NCI-H2196 treated with DMSO at 0.1 percent for 48 hours (cell line): ENCODE measurements at regions not wholly inside any gene's neighbourhood (a gene's known extent, or its start where the extent isn't known, plus 50 kb on each side); places are given as distances from the start of the nearest gene placed in this dataset.
"Not testable (repeated sequence)": the region's sequence is repeated elsewhere in the genome, so short reads cannot be mapped to it uniquely, and the experiment has no call there.

ENCODE experiments used
- DNase-seq: peaks from one replicate; lab custom pipeline; 2025; ENCODE audit not compliant: unreplicated experiment; lab: John Stamatoyannopoulos, UW

DNA sequence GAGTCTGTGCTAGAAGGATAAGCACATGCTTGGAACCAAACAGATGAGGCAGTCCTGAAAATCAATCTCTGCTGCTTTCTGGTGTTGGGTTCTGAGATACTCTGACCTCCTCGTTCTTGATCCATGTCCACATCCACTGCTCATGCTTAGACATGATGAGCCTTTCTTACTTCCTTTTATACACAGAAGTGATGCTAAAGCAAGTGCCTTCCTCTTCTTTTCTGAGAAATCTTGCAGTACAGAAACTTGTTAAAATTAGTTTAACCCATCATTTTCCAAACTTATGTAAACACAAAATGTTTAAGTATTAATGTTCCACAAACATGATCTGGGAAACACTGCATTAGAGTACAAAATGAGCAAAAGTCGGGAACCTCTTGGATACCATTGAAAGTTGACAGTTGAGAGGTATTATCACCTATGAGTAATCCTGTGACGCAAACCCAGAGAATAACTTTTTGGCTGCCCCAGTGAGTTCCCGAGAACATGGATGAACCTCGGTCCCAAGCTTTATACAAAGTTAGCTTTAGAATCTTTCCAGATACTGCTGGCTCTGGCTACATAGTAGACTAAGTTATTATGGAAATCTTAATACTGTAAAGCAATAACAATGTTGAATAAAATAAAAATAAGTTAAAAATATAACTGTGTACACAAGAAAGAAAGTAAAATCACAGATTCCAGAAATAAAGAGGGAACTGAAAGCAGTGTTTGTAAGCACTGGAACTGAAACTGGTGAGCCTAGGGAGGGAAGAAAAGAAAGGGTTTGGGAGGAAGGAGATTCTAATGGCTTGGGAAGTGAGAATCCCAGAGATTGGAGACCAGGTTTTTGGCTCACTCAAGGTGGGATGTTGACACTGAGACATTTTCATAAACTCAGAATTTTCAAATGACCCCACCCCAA lies 429.3 kb upstream of the RUNX1 start:
- no peak for DNase-seq

DNA sequence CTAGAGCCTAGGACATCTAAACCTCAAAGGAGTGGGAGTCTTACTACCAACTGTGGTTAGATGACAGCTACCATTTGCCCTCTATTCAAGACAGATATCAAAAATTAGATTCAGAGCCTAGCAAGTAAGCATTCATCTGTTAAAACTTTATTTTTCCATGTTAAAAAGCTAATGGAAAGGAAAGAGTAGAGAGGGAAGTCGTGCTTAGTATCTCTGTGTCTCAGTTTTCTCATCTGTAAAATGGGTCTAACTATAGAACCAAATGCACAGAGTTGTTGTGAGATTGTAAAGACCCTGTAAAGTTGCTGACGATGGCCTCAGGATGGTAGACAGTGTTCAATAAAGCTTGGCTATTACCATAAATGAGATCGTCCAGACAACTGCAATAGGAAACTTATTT lies 428.5 kb upstream of the RUNX1 start:
- no peak for DNase-seq

DNA sequence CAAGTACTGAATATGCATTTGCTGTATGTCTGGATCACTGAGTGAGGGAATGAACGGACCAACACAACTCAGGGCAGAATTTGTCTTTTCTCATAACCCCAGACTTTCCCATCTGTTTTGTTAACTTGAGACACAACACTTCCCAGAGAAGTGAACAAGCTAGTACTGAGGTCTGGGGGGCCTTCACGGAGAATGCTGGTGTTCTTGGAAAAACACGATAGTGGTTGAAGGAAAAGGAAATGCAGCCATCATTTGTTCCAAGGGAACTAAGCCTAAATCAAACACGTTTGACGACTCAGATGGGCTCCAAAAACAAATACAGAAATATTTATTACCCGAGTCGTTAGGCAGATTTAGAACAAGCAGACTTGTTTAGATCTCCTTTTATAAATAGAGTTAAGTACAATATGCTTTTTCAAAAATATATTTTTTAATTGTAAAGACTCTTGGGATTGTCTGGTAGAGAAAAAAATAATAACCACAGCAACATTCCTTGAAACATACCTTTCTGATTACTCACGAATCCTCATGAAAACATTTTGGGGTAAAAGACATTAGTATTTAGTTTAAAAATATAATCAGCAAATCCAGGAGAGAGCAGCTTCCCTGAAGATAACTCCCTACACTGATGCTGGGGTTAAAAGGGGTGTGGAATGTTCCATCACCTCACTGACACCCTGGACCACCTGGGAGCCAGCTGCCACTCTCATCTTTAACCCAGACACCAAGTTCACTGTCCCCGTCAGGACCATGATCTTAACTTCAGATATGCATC lies 427.7 kb upstream of the RUNX1 start:
- no peak for DNase-seq

DNA sequence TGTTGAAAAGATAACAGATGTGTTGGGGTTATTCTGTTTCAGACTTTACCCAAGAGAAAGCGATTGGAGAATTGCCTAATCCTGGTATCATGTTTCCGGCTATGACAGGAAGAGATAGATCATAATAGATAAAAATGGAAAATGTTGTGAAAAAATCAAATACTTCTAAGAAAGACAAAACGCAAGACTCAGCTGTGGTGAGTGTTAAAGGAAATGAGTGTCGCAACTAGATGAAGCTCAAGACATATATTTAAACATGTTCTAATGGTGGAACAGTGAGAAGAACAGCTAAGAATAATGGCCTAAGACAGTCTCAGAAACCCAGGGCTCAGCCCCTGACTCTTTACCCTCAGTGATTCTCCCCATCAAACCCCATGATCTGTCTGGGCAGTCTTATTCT lies 426.7 kb upstream of the RUNX1 start:
- no peak for DNase-seq

DNA sequence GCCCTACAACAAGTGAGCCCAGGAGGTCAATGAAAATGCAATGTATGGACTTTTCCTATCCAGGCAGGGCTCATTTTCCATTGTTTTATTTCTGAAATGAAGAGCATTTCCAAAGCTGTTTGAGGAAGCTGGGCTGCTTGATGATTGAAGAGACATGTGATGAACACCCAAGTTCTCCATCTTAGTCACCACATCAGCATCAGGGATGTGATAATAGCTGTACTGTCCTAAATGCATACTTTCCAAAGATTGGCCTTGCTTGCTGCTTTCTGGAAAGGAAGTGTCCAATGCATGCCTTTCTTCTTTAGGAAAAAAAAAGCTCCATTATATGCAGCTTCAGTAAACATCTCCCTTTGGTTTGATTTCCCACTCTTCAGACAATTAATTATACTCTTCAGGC lies 425.9 kb upstream of the RUNX1 start:
- no peak for DNase-seq

DNA sequence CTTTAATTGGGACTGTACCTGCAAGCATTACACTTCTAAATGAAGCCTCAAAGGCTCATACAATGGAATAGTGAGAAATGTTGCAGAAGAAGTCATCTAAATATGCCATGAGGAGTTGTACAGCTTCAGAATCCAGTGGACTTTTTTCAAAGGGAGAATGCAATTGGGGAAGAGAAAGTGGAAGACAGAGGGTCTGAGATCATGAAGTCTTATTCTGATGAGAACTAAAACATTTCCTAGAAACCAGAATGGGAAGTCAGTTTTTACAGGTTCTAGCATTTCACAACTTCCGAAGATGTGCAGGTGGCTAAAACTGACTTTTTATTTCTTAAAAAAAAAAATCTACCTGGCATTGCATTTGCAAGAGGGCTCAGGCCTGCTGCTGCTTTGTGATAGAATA lies 424.4 kb upstream of the RUNX1 start:
- DNase-seq, result no peak

DNA sequence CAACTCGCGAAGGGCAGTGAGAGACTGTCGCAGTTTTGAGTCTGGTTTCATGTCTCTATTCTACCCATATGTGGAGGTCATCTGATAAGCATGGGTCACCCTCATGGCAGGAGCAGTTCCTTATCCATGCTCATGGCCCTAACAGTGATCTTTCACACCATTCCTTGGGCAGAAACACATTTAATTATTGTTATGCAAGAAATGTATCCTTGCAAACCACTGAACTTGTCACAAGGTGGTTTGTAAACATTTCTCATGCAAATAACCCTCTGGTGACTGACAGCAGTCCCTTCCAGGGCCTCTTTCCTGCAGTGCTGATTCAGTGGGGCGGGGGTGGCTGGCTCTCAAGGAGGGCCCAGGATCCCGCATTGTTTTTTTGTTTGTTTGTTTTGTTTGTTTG lies 421.4 kb upstream of the RUNX1 start:
- no peak for DNase-seq

DNA sequence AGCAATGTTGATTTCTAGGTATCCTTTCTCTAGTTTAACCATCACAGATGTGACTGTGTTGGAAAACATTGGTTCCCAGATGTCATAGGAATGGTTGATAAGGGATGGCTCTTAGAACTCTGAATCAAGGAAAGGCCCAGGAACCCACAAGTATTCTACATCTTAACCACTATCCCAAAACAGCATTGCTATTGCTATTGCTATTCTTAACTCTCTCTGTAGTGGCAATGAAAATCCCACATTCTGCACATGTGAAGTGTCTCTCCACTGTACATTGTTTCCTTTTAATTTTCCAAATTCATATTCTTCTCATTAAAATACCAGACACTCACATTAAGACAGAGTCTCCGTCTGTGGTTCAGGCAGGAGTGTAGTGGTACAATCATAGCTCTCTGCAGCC lies 420.4 kb upstream of the RUNX1 start:
- DNase-seq, result no peak

DNA sequence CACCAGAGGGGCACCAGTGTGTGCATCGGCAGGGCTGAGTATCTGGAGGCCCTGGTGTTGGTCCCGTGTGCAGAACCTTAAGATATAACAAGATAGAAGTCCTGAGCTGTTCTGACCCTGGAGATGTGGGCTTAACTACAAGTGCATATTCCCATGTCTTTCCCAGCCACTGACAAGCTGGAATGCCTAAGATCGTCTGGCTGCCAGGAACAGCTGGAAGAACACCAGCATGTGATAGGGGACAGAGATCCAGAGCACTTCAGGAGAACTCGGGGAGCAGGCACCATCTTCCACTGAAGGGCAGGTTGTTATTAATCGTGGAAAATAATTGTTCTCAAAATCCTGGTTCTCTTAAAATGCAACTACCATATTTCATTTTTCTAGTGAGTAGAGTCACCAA lies 419.9 kb upstream of the RUNX1 start:
- no peak for DNase-seq

DNA sequence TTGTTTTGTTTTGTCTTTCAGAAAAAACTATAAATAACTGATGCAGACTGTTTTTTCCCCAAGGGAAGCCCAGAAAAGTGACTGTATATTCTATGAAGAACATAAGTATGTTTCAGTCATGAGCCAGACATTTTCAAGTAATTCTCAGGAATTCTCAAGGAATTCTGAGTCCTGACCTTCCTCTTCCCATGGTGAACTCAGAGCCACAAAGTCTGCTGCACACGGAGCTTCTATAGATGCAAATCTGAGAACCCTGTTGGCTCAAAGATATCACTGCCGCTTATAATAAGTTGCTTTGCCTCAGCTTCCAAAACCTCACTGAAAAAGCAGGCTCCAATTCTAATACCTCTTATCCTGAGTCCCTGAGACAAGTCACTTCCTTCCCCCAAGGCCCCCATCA lies 418.5 kb upstream of the RUNX1 start:
- DNase-seq, result no peak

DNA sequence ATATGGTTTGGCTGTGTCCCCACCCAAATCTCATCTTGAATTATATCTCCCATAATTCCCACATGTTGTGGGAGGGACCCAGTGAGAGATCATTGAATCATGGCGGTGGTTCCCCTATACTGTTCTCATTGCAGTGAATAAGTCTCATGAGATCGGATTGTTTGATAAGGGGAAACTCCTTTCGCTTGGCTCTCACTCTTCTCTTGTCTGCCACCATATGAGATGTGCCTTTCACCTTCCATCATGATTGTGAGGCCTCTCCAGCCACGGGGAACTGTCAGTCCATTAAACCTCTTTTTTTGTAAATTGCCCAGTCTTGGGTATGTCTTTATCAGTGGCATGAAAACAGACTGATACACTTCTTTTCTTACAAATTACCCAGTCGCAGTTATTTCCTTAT lies 417.6 kb upstream of the RUNX1 start:
- not testable (repeated sequence) for DNase-seq

DNA sequence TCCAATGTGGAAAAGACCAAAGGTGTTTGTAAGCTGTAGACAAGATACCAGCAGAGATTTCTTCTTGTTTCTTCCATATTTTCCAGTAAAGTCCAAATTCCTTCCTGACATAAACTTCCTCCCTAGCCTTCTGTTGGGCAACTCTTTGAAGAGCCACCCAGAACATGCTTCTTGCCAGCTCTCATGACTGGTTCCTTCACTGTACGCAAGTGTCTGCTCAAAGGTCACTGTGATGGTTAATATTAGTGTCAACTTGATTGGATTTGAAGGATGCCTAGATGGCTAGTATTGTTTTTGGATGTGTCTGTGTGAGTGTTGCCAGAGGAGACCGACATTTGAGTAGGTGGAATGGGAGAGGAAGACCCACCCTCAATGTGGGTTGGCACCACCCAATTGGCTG lies 416.6 kb upstream of the RUNX1 start:
- DNase-seq, result no peak

DNA sequence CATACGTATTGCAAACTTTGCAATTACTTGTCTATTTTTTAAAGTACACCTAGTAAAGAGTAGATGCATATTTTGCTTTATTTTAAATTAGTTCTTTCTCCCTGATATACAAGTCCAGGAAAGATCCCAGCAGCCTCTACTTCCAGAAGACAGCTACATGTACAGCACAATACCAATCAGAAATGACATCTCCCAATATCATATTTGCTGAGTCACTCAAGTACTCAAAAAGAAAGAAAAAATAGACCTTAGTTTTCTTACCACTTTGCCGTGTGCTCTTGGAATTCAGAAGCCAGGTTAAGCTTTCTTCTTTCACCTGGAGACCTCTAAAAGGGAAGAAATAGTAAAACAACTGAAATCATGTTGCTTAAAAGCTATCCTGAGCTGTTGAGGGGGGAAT lies 412.6 kb upstream of the RUNX1 start:
- DNase-seq, result no peak

DNA sequence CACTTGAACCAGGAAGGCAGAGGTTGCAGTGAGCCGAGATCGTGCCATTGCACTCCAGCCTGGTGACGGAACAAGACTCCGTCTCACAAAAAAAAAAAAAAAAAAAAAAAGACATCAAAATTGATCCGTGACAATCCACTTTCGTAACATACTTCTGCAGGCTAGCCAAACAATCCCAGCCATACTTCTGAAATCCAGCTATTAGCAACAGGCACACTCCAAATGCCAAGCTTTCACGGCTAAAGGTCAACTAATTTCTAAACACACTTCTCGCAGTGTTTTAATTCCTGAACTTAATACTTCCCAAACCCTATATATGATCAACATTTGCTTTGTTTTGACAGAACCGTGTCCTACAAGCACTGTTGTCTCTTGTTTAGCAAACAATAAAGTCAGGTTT lies 411.3 kb upstream of the RUNX1 start:
- DNase-seq, result no peak

DNA sequence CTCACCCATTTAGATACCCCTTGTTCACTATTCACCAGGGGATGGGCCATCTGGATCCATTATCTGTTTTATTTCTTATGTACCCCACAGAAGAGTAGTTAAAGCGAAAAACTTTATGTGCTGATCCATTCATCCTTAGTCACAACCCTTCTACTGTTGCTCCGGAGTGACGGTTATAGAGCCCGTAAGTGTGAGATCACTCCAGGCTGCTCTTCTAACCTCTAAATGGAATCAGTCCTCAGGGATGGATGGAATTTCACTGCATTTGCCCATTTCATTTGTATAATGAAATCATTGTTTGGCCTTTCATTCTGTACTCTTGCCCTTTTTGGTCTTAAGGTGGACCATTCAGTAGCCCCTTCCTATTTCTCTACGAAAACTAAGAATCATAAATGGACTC lies 409.3 kb upstream of the RUNX1 start:
- no peak for DNase-seq

DNA sequence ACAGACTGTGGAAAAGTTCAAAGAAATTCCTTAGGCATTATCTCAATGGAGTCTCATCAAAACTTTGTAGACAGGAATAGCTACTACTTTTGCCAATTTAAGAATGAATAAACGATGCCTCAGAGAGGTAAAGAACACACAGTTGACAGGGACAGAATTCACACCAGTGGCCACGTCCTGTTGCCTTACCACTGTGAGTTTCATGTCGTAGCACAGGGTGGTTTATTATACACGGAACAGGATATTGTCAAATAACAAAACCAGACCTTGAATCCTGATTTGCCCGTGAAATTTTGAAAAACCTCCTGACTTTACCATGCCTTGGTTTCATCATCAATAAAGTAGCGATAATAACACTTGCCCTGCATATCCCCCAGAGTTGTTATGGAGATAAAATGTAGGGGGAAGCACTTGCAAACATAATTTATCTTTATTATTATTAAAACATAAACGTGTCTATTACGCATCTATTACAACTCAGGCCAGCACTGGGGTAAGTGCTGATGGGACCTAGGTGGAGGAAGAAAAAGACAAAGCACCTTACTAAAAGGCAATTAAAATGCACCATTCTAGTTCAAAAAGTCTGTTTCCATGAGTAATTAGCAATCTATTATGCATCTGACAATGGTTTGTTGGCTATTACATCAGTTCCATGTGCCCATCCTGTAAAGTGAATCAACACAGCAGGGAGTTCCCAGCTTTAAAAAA lies 408.1 kb upstream of the RUNX1 start:
- DNase-seq, result no peak

DNA sequence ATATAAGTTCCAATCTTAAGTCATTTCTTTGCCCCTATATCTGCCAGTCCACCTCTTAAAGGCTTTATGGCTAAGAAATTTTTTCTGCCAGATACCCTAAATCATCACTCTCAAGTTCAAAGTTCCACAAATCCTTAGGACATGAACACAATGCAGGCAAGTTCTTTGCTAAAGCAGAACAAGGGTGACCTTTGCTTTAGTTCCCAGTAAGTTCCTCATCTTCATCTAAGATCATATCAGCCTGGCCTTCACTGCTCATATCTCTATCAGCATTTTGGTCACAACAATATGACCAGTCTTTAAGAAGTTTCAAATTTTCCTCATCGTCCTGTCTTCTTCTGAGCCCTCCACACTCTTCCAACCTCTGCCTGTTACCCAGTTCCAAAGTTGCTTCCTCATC lies 402.2 kb upstream of the RUNX1 start:
- DNase-seq, result no peak

DNA sequence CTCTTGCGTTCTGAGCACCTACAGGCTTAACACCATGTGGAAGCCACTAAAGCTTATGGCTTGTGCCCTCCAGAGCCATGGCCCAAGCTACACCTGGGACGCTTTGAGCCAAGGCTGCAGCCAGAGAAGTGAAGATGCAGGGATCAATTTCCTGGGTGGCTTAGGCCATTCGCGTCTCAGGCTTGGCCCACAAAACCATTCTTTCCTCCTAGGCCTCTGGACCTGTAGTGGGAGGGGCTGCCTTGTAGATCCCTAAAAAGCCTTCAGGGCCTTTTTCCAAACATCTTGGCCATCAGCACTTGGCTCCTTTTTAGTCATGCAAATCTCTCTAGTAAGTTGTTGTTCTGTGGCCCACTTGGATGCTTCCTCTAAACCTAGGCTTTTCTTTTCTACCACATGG lies 401.7 kb upstream of the RUNX1 start:
- DNase-seq, result no peak

DNA sequence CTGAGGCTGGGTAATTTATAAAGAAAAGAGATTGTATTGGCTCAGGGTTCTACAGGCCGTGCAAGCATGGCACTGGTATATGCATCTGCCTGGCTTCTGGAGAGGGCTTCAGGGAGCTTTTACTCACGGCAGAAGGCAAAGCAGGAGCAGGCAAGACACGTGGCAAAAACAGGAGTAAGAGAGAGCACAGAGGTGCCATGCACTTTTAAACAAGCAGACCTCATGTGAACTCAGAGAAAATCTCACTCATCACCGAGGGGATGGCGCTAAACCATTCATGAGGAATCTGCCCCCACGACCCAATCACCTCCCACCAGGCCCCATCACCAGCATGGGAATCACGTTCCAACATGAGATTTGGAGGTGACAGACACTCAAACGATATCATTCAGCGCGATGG lies 400.7 kb upstream of the RUNX1 start:
- no peak for DNase-seq

DNA sequence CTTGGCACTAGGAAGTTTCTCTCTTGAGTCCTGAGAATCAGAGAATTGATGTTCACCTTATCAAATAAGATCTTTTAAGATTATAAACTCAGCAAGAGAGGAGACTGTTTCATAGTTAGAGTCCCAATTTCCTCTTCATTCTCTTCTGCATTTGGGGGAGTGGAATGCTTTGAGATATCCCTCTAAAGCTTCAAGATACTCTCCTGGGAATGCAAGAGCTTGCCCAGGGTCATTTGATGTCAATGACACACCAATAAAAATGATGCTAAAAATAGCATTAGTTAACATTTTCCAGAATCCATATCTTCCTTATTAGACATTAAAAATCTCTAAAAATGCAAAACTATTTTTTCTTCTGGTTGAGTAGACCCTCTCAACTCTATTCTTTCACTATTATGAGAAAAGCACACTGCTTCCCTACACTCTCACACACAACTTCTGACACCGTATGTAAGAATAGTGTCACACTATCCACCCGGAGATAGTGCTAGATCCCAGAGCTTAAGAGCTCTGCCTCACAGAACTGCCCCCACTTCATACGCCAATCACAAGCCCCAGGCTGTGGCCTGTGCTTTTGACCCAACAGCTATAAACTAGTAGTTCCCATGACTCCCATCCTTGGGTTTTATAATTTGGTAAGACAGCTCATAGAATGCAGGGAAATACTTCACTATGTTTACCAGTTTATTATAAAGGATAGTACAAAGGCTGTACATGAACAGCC lies 399.9 kb upstream of the RUNX1 start:
- DNase-seq, result no peak

DNA sequence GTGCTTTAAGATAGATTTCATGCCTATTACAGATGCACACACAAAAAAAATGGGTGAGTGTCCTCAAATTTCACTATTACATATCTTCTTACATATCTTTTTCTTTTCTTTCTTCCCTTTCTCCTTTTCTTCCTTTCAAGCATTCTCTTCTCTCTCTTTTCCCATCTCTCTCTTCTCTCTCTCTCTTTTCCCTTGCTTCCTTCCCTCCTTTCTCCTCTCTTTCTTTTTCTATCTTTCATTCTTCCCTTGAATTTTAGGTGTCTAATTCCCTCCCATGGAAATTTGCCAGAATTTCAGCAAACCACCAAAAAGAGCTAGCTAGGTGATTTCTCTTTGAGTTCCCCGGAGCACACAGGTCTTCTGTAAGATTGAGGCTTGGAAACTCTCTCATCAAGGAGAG lies 395.3 kb upstream of the RUNX1 start:
- no peak for DNase-seq
